ENCODE measurements at regions not wholly inside any gene's neighbourhood (a gene's known extent, or its start where the extent isn't known, plus 50 kb on each side); places are given as distances from the start of the nearest gene placed in this dataset.

GRCh38 chr11:86119077-86119476 lies 50.2 kb upstream of the PICALM start:
- DNase-seq (ENCODE audit: low spot score) = no peak

Measured in cerebellar cortex (tissue), 1 donor.